Panc1 (cell line): ENCODE measurements at regions not wholly inside any gene's neighbourhood (a gene's known extent, or its start where the extent isn't known, plus 50 kb on each side); places are given as distances from the start of the nearest gene placed in this dataset.

Experiments
- ATAC-seq: fragments of 200-7000 bp; cut with Tn5 transposase; 2 replicates; pipeline ENCODE4 v1.9.1; 2020; ENCODE audit warnings: mild to moderate bottlenecking, moderate library complexity
- BruUV-seq: library from RNA; stranded (reverse); fragments of 400-500 nt; replicated peaks from 2 replicates; lab custom pipeline; 2021; lab: Mats Ljungman, UMichigan
- CTCF ChIA-PET: fragments of 300-600 bp; sonication (Branson Sonifier 250); formaldehyde crosslinking; loops from one replicate; lab custom pipeline; 2022; ENCODE audit warnings: antibody characterized with exemption; lab: Charles Lee
- POLR2A ChIA-PET: fragments of 300-600 bp; sonication (Branson Sonifier 250); formaldehyde crosslinking; loops from one replicate; lab custom pipeline; 2022; ENCODE audit warnings: antibody characterized with exemption; lab: Charles Lee
- DNase-seq: peaks from one replicate; pipeline ENCODE4 v3.0.0-alpha.2; 2010; ENCODE audit warnings: low read depth, low spot score
- H3K27ac ChIP-seq: 2 replicates; pipeline ENCODE4 v1.5.1; 2011; ENCODE audit warnings: mild to moderate bottlenecking, low read length, inconsistent platforms
- H3K27me3 ChIP-seq: fragments of 200-500 bp; sonication (Bioruptor generic); 2 replicates; pipeline ENCODE4 v1.6.0; 2014; ENCODE audit warnings: low read length, inconsistent platforms; ENCODE audit not compliant: control insufficient read depth, insufficient read depth
- H3K36me3 ChIP-seq: fragments of 200-500 bp; sonication (Bioruptor generic); 2 replicates; pipeline ENCODE4 v1.5.1; 2014; ENCODE audit warnings: inconsistent platforms, mild to moderate bottlenecking, low read length, moderate library complexity; ENCODE audit not compliant: control insufficient read depth, insufficient read depth
- H3K4me1 ChIP-seq: 2 replicates; pipeline ENCODE4 v1.5.1; 2011; ENCODE audit warnings: inconsistent platforms, mild to moderate bottlenecking, low read length, moderate library complexity; ENCODE audit not compliant: control insufficient read depth, insufficient read depth
- H3K4me3 ChIP-seq, 2 experiments: 2 replicates each; pipeline ENCODE4 v1.5.1; 2011 to 2012; ENCODE audit warnings: low read depth in 2 of 2, low read length in 2 of 2, mild to moderate bottlenecking in 2 of 2, inconsistent platforms in 1 of 2, moderate library complexity in 1 of 2
- H3K9me3 ChIP-seq: fragments of 200-500 bp; sonication (Bioruptor generic); 2 replicates; pipeline ENCODE4 v1.5.1; 2014; ENCODE audit warnings: low read depth, mild to moderate bottlenecking, inconsistent platforms, low read length, moderate library complexity; ENCODE audit not compliant: control insufficient read depth, insufficient read depth
- POLR2AphosphoS5 ChIP-seq: IDR thresholded peaks from 2 replicates; pipeline ENCODE4 v1.6.1; 2012; ENCODE audit warnings: mild to moderate bottlenecking, low read depth, low read length, moderate library complexity
- REST ChIP-seq, 2 experiments: IDR thresholded peaks; 2 replicates each; pipeline ENCODE4 v1.6.1; 2011 to 2012; ENCODE audit warnings: low read depth in 2 of 2, control low read depth in 1 of 2, low read length in 1 of 2, mild to moderate bottlenecking in 1 of 2, moderate library complexity in 1 of 2; ENCODE audit not compliant: insufficient read depth in 1 of 2
- SIN3A ChIP-seq: IDR thresholded peaks from 2 replicates; pipeline ENCODE4 v1.6.1; 2012; ENCODE audit warnings: low read depth, mild to moderate bottlenecking, low read length, moderate library complexity, borderline replicate concordance; ENCODE audit not compliant: insufficient read depth
- TCF7L2 ChIP-seq: IDR thresholded peaks from 2 replicates; pipeline ENCODE4 v1.6.1; 2011; ENCODE audit warnings: mild to moderate bottlenecking, low read depth, low read length, inconsistent platforms
- in situ Hi-C: cut with HindIII; loops from 2 replicates; pipeline ENCODE4 v1.10.0; 2016; ENCODE audit warnings: low sequenced_read_pairs, low pct_unique_long_range_greater_than_20kb
- intact Hi-C: fragments of 100-400 bp; cut with micrococcal nuclease; formaldehyde crosslinking; loops from one replicate; pipeline ENCODE4 v1.10.0; 2022; ENCODE audit not compliant: unreplicated experiment
- TF ChIP-seq, protein P1 (sequence below): fragments of 450-650 bp; IDR thresholded peaks from 2 replicates; pipeline ENCODE4 v1.5.1; 2017; ENCODE audit warnings: mild to moderate bottlenecking

GRCh38 chr9:108698231-108698630 is 157.6 kb downstream of the ACTL7B start:
- Histone ChIP-seq H3K4me3 (no peak overlapping the region), H3K27ac (no peak overlapping the region), H3K27me3 (no peaks in the 10 kb centered on the region), H3K9me3 (no peaks in the 10 kb centered on the region), H3K4me1 (no peaks in the 10 kb centered on the region), H3K36me3 (no peaks in the 10 kb centered on the region)
- POLR2A ChIA-PET = no interaction called here
- no peak for TF ChIP-seq SIN3A
- TF ChIP-seq POLR2AphosphoS5 = no peak
- no peak for TF ChIP-seq REST (IDR thresholded peaks at IDR 0.05; ENCODE audit: insufficient read depth in 1 of 2, low read depth in 2 of 2, low read length in 1 of 2)
- no peak for TF ChIP-seq TCF7L2
- TF ChIP-seq, protein P1, sequence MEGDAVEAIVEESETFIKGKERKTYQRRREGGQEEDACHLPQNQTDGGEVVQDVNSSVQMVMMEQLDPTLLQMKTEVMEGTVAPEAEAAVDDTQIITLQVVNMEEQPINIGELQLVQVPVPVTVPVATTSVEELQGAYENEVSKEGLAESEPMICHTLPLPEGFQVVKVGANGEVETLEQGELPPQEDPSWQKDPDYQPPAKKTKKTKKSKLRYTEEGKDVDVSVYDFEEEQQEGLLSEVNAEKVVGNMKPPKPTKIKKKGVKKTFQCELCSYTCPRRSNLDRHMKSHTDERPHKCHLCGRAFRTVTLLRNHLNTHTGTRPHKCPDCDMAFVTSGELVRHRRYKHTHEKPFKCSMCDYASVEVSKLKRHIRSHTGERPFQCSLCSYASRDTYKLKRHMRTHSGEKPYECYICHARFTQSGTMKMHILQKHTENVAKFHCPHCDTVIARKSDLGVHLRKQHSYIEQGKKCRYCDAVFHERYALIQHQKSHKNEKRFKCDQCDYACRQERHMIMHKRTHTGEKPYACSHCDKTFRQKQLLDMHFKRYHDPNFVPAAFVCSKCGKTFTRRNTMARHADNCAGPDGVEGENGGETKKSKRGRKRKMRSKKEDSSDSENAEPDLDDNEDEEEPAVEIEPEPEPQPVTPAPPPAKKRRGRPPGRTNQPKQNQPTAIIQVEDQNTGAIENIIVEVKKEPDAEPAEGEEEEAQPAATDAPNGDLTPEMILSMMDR = no peak
- CTCF ChIA-PET = no interaction called here
- no TSS peak for BruUV-seq
- no peak for DNase-seq
- intact Hi-C loops = no loop called here
- no peak for ATAC-seq
- in situ Hi-C loops = no loop called here

DNA sequence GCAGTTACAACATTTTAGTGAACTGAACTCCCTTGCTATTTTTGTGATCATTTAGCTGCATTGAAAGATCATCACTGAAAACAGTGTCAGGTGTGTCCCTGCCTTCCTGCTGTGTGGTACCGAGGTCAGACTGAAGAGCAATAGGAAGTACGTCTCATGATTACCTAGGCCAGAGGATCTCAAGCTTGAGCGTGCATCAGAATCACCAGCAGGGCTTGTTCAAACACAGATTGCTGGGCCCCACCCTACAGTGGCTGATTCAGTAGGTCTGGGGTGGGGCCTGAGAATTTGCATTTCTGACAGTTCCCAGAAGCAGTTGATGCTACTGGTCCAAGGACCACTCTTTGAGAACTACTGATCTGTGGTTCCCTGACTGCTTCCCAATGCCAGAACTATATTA is 159.6 kb downstream of the ACTL7B start:
- ChIA-PET CTCF (no interaction called here), POLR2A (no interaction called here)
- Histone ChIP-seq H3K36me3 (no peaks in the 10 kb centered on the region), H3K9me3 (no peaks in the 10 kb centered on the region), H3K4me1 (no peaks in the 10 kb centered on the region), H3K27me3 (no peaks in the 10 kb centered on the region), H3K4me3 (no peak overlapping the region), H3K27ac (no peak overlapping the region)
- in situ Hi-C loops (no loop called here), intact Hi-C loops (no loop called here)
- BruUV-seq = no TSS peak
- DNase-seq = no peak
- ATAC-seq = no peak
- TF ChIP-seq, protein P1 = no peak
- TF ChIP-seq REST (IDR thresholded peaks at IDR 0.05; ENCODE audit: insufficient read depth in 1 of 2, low read depth in 2 of 2, low read length in 1 of 2) = no peak
